ENCODE measurements at regions not wholly inside any gene's neighbourhood (a gene's known extent, or its start where the extent isn't known, plus 50 kb on each side); places are given as distances from the start of the nearest gene placed in this dataset.

GRCh38 chr7:135811506-135811905, 62.9 kb upstream of the FAM180A start (continued):
- no peak for TF ChIP-seq CHD7 (IDR thresholded peaks at IDR 0.05; ENCODE audit: insufficient replicate concordance, low read length)
- no peak for TF ChIP-seq PHF8 (conservative IDR thresholded peaks at IDR 0.05; ENCODE audit: low read depth, low read length)
- no peak for TF ChIP-seq EP300 (IDR thresholded peaks at IDR 0.05; ENCODE audit: borderline replicate concordance in 1 of 2, low read depth in 2 of 2, low read length in 2 of 2)
- no peak for TF ChIP-seq EZH2 (IDR thresholded peaks at IDR 0.05; ENCODE audit: low read depth, low read length, severe bottlenecking)
- TF ChIP-seq SUZ12 (IDR thresholded peaks at IDR 0.05; ENCODE audit: low read length): no peak
- TF ChIP-seq USF2 (IDR thresholded peaks at IDR 0.05; ENCODE audit: low read length): no peak
- no peak for TF ChIP-seq CHD2 (IDR thresholded peaks at IDR 0.05; ENCODE audit: low read length)
- no peak for TF ChIP-seq KDM1A (IDR thresholded peaks at IDR 0.05; ENCODE audit: borderline replicate concordance, low read length)
- TF ChIP-seq POU5F1 (IDR thresholded peaks at IDR 0.05; ENCODE audit: low read depth, low read length): no peak
- no peak for TF ChIP-seq RAD21 (IDR thresholded peaks at IDR 0.05 in 1 of 2, conservative IDR thresholded peaks at IDR 0.05 in 1 of 2; ENCODE audit: low read depth in 2 of 2, low read length in 2 of 2)

All from H1 (cell line).